GM04504 (cell line): ENCODE measurements at regions not wholly inside any gene's neighbourhood (a gene's known extent, or its start where the extent isn't known, plus 50 kb on each side); places are given as distances from the start of the nearest gene placed in this dataset.

Experiments
- DNase-seq: peaks from one replicate; pipeline ENCODE4 v3.0.0-alpha.2; 2012; ENCODE audit warnings: low read depth

DNA sequence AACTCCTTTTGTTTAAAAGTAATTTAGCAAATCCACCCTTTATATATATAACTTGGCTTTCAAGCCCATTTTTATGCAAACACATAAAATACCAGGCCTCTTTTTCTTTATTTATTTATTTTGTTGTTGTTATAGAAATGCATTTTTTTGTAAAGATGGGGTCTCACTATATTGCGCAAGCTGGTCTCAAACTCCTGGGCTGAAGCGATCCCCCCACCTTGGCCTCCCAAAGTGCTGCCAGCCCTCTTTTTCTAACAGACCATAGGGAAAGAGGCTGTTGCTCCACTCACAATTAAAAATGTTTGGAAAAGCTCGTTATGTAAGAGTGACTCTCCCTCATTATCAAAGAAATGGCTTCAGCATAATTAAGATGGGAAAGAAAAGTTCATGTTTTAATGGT, 440.9 kb downstream of the HACE1 start:
- DNase-seq, result no peak

GRCh38 chr6:104418125-104418524, 441.6 kb downstream of the HACE1 start:
- DNase-seq, result no peak

DNA sequence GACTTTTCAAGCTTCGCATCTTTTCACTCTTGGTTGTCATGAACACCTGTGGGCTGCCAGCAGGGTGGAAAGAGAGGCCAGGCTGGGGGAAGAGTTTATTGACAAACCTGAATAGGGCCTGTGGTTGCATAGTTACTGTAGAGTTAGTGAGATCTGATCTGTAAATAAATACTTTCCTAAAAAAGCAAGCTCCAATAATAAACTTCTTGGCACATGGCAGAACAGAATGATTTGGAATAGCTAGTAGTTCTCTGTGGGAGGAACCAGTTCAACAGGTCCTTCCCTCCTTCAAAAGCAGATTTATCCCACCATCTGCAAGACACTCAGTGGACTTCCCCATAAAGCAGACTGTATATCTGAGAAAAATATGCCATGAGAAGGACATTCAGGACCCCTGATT, 445.0 kb downstream of the HACE1 start:
- no peak for DNase-seq

DNA sequence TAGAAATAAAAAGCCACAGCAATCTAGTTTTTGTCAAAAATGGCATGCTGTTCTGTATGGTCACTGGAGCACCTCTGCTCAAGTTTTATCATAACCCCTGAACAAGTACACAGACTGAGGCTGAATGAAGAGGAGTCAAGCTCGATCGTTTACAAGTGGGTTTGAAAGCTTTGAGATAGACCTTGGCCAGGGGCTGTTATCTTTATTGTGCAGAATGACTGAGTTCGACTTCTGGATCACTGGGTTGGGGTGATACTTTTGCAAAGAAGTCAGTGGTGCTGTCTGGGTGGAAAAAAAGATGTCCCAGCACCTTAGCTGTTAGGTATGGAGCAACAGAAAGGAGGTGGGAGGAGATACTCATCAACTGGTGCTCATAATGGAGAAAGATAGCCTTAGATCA, 446.0 kb downstream of the HACE1 start:
- DNase-seq, result no peak

- DNase-seq, result no peak
These were observed 448.4 kb downstream of the HACE1 start for GRCh38 chr6:104411302-104411701.

DNA sequence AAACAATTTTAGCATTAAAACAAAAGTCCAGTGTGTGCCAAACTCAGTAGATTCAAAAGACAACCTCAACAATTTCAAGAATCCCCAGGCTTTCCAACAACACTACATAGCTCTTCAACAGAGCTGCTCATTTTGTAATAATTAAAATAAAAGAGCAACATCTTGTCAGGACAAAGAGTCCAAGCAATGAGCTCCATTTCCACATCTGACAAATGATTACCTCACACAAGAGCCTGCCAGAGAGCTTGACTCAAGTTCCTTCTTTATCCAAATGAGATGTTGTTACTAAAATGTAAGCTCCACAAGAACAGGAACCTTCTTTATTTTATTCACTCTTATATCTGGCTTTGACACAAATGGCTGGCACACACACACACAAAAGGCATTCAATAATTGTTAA, 449.8 kb downstream of the HACE1 start:
- no peak for DNase-seq

DNA sequence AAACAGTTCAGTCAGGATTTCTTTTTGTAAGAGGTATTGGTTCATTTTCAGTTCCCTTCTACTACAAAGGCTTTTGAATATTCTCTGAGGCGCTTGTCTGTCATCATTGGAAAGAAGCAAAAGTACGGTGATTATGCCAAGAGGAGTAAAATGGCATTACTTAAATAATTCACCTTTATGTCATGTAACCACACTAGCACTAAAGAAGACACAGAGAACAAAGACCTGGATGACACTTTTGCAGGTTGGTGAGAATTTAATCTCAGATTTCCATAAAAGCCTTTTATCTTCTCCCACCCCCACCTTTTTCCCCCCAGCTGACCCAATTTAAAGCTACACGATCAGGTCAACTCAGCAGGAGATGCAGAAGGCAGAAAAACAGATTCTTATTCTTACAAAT, 451.8 kb downstream of the HACE1 start:
- no peak for DNase-seq

- no peak for DNase-seq
These were observed 455.3 kb downstream of the HACE1 start for GRCh38 chr6:104404377-104404776.

DNA sequence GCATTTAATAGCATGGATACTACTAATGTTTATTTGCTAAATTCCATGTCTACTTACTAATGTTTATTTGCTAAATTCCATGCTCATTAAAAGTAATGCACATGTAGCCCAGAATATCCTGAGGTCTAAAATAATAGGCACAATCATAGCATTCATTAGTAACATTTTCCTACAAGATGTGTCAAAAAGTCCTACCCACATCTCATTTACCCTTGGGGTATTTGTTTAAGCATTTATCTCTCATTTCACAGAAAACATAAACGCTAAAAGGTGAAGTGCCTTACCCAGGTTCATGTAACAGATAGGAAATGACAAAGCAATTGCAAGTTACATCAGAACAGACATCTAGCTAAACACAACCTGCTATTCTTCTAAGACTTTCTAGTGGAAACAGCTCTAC, 457.1 kb downstream of the HACE1 start:
- no peak for DNase-seq

DNA sequence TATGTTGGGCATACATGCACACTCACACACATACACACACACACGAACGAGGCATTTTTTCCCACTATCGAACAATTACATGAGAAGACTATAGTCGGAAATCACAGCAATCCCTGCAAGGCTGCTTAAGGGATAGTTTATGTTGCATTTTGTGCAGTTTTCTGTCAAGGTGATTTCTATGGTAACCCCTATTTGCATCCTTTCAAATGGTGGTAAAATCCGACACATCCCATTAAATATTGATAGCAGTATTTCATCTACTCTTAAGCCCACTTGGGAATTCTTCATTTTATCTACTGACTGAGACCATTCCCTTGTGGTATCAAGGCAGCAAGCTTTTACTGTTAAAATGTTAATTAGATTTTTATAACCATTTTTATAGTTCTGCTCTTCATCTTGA, 457.8 kb downstream of the HACE1 start:
- DNase-seq, result no peak

- no peak for DNase-seq
These were observed 458.9 kb downstream of the HACE1 start for GRCh38 chr6:104400844-104401243.

GRCh38 chr6:104396077-104396476, 463.6 kb downstream of the HACE1 start:
- no peak for DNase-seq

GRCh38 chr6:104381907-104382306, 477.8 kb downstream of the HACE1 start:
- no peak for DNase-seq

GRCh38 chr6:104365451-104366234, 494.1 kb downstream of the HACE1 start:
- no peak for DNase-seq

DNA sequence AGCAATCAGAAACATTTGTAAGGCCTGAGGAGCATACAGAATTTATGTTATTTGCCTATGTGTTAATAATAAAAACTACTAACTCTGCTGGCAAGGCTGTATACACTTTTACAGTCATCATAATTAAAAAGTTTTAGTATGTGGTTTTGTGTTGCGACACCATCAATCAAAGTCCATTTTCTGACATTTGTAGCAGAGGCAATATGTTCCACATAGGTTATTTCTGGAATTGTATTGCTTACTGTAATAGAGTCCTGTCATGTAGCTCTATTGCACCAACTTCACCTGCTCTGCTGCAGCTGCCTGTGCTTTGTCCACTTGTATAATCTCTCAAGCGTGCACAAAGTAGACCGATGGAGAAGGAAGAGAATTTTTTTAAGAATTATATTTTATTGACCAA, 501.8 kb downstream of the HACE1 start:
- no peak for DNase-seq

- DNase-seq, result no peak
These were observed 503.5 kb downstream of the HACE1 start for GRCh38 chr6:104356197-104356596.

- no peak for DNase-seq
These were observed 510.5 kb downstream of the HACE1 start for GRCh38 chr6:104349191-104349590.

DNA sequence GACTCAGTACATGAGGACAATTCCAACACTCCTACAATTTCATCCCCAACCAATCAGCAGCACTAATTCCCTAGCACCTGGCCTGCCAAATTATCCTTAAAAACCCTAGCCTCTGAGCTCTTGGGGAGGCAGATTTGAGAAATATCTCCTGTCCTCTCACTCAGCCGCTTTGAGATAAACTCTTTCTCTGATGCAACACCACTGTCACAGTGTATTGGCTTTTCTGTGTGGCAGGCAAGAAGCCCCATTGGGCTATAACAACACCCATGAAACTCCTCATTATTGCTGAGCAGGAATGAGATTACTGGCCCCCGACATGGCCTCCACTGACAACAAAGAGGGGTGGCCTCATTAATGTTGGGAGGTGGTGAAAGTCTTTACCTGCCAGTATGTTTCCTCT, 515.5 kb downstream of the HACE1 start:
- no peak for DNase-seq

DNA sequence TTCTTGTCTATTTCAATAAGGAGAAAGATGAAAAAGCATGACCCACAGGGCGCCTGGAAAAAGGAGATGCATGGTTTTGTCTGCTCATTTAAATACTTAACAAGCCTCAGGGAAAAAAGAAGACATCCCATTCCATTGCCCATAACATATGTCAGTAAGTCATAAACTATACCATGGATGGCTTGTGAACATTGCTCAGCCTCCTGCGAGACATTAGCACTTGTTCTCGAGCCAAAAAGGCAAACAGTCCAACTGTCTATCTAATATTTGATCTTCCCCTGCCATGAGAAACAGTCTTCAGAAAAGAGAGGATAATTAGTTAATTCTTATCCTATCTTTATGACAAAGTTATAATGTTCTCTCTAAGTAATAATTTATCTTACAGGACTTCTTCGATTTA, 527.4 kb downstream of the HACE1 start:
- no peak for DNase-seq

- no peak for DNase-seq
These were observed 533.3 kb downstream of the HACE1 start for GRCh38 chr6:104326173-104327001.

GRCh38 chr6:104325341-104326172, 534.2 kb downstream of the HACE1 start:
- no peak for DNase-seq

GRCh38 chr6:104324301-104324700, 535.4 kb downstream of the HACE1 start:
- DNase-seq, result no peak

DNA sequence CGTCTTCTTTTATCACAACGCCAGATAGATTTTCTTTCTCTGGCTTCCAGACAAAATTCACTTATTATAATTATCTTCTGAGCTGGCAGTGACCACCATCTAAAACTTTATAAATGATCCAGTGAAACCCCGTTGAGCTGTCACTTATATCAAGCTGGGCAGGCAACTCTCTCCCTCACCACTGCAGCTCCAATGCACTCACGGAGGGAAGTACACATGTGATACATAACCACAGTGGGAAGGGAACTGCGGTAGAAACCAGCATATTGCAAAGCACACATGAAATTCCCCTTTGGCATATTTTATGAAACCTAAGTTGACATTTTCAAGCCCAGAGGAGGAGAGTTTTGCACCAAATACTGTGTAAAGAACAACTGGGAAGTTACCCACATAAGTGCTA, 536.9 kb downstream of the HACE1 start:
- no peak for DNase-seq
